Neural cell (in vitro differentiated cells): ENCODE measurements at regions not wholly inside any gene's neighbourhood (a gene's known extent, or its start where the extent isn't known, plus 50 kb on each side); places are given as distances from the start of the nearest gene placed in this dataset.

Source experiments
- EP300 ChIP-seq: fragments of 450-650 bp; conservative IDR thresholded peaks from 2 replicates; pipeline ENCODE4 v1.6.1; 2014; ENCODE audit warnings: antibody characterized with exemption, mild to moderate bottlenecking, moderate library complexity; ENCODE audit not compliant: poor library complexity, severe bottlenecking
- EZH2 ChIP-seq: fragments of 200-600, 300-800 bp; shearing (Covaris generic), sonication (generic); IDR thresholded peaks from 2 replicates; pipeline ENCODE4 v1.6.1; 2014; ENCODE audit warnings: antibody characterized with exemption, low read length, borderline replicate concordance, mild to moderate bottlenecking; ENCODE audit not compliant: insufficient read depth, poor library complexity, severe bottlenecking
- POLR2AphosphoS5 ChIP-seq: IDR thresholded peaks from 2 replicates; pipeline ENCODE4 v1.6.1; 2012
- TF ChIP-seq, protein P1 (sequence below): fragments of 450-650 bp; IDR thresholded peaks from 2 replicates; pipeline ENCODE4 v1.5.1; 2014; ENCODE audit warnings: antibody characterized with exemption, mild to moderate bottlenecking, moderate library complexity; ENCODE audit not compliant: poor library complexity, severe bottlenecking

- TF ChIP-seq, protein P1, sequence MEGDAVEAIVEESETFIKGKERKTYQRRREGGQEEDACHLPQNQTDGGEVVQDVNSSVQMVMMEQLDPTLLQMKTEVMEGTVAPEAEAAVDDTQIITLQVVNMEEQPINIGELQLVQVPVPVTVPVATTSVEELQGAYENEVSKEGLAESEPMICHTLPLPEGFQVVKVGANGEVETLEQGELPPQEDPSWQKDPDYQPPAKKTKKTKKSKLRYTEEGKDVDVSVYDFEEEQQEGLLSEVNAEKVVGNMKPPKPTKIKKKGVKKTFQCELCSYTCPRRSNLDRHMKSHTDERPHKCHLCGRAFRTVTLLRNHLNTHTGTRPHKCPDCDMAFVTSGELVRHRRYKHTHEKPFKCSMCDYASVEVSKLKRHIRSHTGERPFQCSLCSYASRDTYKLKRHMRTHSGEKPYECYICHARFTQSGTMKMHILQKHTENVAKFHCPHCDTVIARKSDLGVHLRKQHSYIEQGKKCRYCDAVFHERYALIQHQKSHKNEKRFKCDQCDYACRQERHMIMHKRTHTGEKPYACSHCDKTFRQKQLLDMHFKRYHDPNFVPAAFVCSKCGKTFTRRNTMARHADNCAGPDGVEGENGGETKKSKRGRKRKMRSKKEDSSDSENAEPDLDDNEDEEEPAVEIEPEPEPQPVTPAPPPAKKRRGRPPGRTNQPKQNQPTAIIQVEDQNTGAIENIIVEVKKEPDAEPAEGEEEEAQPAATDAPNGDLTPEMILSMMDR = no peak
- no peak for TF ChIP-seq EZH2
- TF ChIP-seq POLR2AphosphoS5 = no peak
- no peak for TF ChIP-seq EP300
These were observed 103.1 kb downstream of the KLF6 start for GRCh38 chr10:3681642-3682554.
